ENCODE measurements at regions not wholly inside any gene's neighbourhood (a gene's known extent, or its start where the extent isn't known, plus 50 kb on each side); places are given as distances from the start of the nearest gene placed in this dataset.

- DNase-seq, result no peak
Observed at GRCh38 chr10:29183301-29183945, 105.4 kb upstream of the LYZL1 start.

- DNase-seq, result no peak
Observed at GRCh38 chr10:29184205-29185000, 104.5 kb upstream of the LYZL1 start.

- DNase-seq, result no peak
Observed at GRCh38 chr10:29185050-29185449, 103.8 kb upstream of the LYZL1 start.

- no peak for DNase-seq
Observed at GRCh38 chr10:29186221-29186620, 102.6 kb upstream of the LYZL1 start.

- peak; percentile 37 for DNase-seq
Observed at GRCh38 chr10:29189256-29189655, 99.6 kb upstream of the LYZL1 start.

GRCh38 chr10:29191674-29192073 is 97.2 kb upstream of the LYZL1 start:
- no peak for DNase-seq

- no peak for DNase-seq
Observed at GRCh38 chr10:29199339-29199738, 89.5 kb upstream of the LYZL1 start.

- DNase-seq, result no peak
Observed at GRCh38 chr10:29199941-29200679, 88.8 kb upstream of the LYZL1 start.

- DNase-seq, result no peak
Observed at GRCh38 chr10:29202386-29202940, 86.4 kb upstream of the LYZL1 start.

GRCh38 chr10:29203432-29203831 is 85.4 kb upstream of the LYZL1 start:
- DNase-seq, result no peak

GRCh38 chr10:29204070-29204800 is 84.6 kb upstream of the LYZL1 start:
- DNase-seq, result no peak

- no peak for DNase-seq
Observed at GRCh38 chr10:29205787-29206186, 83.1 kb upstream of the LYZL1 start.

GRCh38 chr10:29208845-29209244 is 80.0 kb upstream of the LYZL1 start:
- no peak for DNase-seq

GRCh38 chr10:29209830-29210229 is 79.0 kb upstream of the LYZL1 start:
- DNase-seq, result no peak

- no peak for DNase-seq
Observed at GRCh38 chr10:29210266-29210868, 78.5 kb upstream of the LYZL1 start.

- DNase-seq, result no peak
Observed at GRCh38 chr10:29212597-29212996, 76.3 kb upstream of the LYZL1 start.

- no peak for DNase-seq
Observed at GRCh38 chr10:29214551-29214950, 74.3 kb upstream of the LYZL1 start.

GRCh38 chr10:29217292-29217738 is 71.6 kb upstream of the LYZL1 start:
- no peak for DNase-seq

GRCh38 chr10:29223326-29223725 is 65.5 kb upstream of the LYZL1 start:
- DNase-seq, result no peak

GRCh38 chr10:29224631-29225030 is 64.2 kb upstream of the LYZL1 start:
- no peak for DNase-seq

- no peak for DNase-seq
Observed at GRCh38 chr10:29227201-29227600, 61.7 kb upstream of the LYZL1 start.

- no peak for DNase-seq
Observed at GRCh38 chr10:29228562-29228961, 60.3 kb upstream of the LYZL1 start.

Measured in right hindlimb (tissue), 1 donor.